Activated CD8-positive, alpha-beta T cell treated with anti-CD3 and anti-CD28 coated beads for 36 hours (primary cell): ENCODE measurements at regions not wholly inside any gene's neighbourhood (a gene's known extent, or its start where the extent isn't known, plus 50 kb on each side); places are given as distances from the start of the nearest gene placed in this dataset.

Experiments used
- ATAC-seq: fragments of 200-7000 bp; cut with Tn5 transposase; one replicate; pipeline ENCODE4 v1.10.0; 2021; ENCODE audit warnings: mild to moderate bottlenecking, moderate library complexity
- CTCF ChIA-PET: fragments of 350-600 bp; sonication (Branson Sonifier 250); formaldehyde crosslinking; loops from one replicate; lab custom pipeline; 2021; ENCODE audit warnings: antibody characterized with exemption; lab: Charles Lee
- POLR2A ChIA-PET: fragments of 350-600 bp; sonication (Branson Sonifier 250); formaldehyde crosslinking; loops from one replicate; lab custom pipeline; 2021; ENCODE audit warnings: antibody characterized with exemption; lab: Charles Lee
- DNase-seq: peaks from one replicate; pipeline ENCODE4 v3.0.0-alpha.2; 2020
- H3K27ac Mint-ChIP-seq: one replicate; pipeline ENCODE4 v1.8.0; 2021; ENCODE audit warnings: mild to moderate bottlenecking, mixed read lengths
- H3K27me3 Mint-ChIP-seq: one replicate; pipeline ENCODE4 v1.8.0; 2021; ENCODE audit warnings: mixed read lengths
- H3K36me3 Mint-ChIP-seq: one replicate; pipeline ENCODE4 v1.8.0; 2021; ENCODE audit warnings: low read depth, mixed read lengths
- H3K4me1 Mint-ChIP-seq: one replicate; pipeline ENCODE4 v1.8.0; 2021; ENCODE audit warnings: low read depth, mixed read lengths
- H3K4me3 Mint-ChIP-seq: one replicate; pipeline ENCODE4 v1.8.0; 2021; ENCODE audit warnings: mild to moderate bottlenecking, moderate library complexity, mixed read lengths
- H3K9me3 Mint-ChIP-seq: one replicate; pipeline ENCODE4 v1.8.0; 2021; ENCODE audit warnings: mixed read lengths
- intact Hi-C: fragments of 100-400 bp; cut with micrococcal nuclease; formaldehyde crosslinking; loops from one replicate; pipeline ENCODE4 v1.10.0; 2022
- TF ChIP-seq, protein P1 (sequence below): fragments of 200-600 bp; IDR thresholded peaks from one replicate; pipeline ENCODE4 v1.8.0; 2022; ENCODE audit warnings: antibody characterized with exemption, mild to moderate bottlenecking

DNA sequence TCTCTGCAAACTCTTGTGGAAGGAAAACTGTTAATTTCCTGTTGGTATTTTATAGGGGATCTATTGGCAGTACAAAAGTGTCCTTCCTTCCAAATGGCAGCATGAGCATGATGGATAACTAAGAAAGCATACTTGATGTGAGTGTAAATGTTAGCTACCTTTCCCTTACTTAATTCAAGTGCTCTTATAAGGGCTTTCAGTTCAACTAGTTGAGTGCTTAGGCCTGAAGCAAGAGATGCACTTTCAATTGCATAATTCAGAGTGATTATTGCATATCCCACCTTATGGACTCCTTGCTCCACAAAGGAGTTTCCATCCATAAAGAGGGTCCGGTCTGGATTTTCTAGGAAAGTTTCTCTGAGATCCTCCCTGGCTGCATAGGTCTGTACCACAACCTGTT, 56.3 kb upstream of the CYP2C8 start:
- ChIA-PET POLR2A (no interaction called here), CTCF (interaction anchor here (0.9 to 1.1 kb wide), 2 partner anchors 8 to 121 kb away, joined by 3 to 4 read pairs; no protein-coding TSS in a partner anchor)
- no peaks in the 10 kb centered on the region for H3K36me3 Mint-ChIP-seq
- no peaks in the 10 kb centered on the region for H3K4me1 Mint-ChIP-seq
- no peak overlapping the region for H3K27ac Mint-ChIP-seq
- no peak overlapping the region for H3K4me3 Mint-ChIP-seq
- H3K9me3 Mint-ChIP-seq: peaks cover 1% of the 10 kb centered on the region
- no peaks in the 10 kb centered on the region for H3K27me3 Mint-ChIP-seq
- no peak for DNase-seq
- no peak for ATAC-seq
- TF ChIP-seq, protein P1, sequence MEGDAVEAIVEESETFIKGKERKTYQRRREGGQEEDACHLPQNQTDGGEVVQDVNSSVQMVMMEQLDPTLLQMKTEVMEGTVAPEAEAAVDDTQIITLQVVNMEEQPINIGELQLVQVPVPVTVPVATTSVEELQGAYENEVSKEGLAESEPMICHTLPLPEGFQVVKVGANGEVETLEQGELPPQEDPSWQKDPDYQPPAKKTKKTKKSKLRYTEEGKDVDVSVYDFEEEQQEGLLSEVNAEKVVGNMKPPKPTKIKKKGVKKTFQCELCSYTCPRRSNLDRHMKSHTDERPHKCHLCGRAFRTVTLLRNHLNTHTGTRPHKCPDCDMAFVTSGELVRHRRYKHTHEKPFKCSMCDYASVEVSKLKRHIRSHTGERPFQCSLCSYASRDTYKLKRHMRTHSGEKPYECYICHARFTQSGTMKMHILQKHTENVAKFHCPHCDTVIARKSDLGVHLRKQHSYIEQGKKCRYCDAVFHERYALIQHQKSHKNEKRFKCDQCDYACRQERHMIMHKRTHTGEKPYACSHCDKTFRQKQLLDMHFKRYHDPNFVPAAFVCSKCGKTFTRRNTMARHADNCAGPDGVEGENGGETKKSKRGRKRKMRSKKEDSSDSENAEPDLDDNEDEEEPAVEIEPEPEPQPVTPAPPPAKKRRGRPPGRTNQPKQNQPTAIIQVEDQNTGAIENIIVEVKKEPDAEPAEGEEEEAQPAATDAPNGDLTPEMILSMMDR: no peak
- intact Hi-C loops: no loop called here

DNA sequence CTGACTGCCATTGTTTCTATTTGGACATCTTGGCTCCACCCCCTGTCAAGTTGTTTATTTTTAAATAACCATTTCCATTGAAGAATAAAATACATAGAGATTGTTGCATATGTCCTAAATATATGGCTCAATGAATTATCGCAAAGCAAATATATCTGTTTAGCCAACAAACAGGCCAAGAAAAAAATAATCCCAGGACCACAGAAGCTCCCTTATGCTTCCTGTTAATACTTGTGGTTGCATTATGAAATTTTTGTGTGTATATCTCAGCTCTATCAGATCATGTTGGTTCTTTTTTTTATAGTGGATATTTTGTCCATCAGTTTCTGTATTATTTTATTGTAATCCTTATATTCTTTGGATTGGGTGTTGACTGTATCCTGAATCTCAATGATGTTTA, 53.4 kb upstream of the CYP2C8 start:
- H3K36me3 Mint-ChIP-seq: no peaks in the 10 kb centered on the region
- DNase-seq: no peak
- intact Hi-C loops: no loop called here
- H3K4me3 Mint-ChIP-seq: no peak overlapping the region
- no peaks in the 10 kb centered on the region for H3K4me1 Mint-ChIP-seq
- peaks cover 7% of the 10 kb centered on the region for H3K9me3 Mint-ChIP-seq
- no peak for ATAC-seq
- POLR2A ChIA-PET: no interaction called here
- CTCF ChIA-PET: interaction anchor here (1.0 kb wide), 1 partner anchor 242 kb away, joined by 3 read pairs; no protein-coding TSS in a partner anchor
- H3K27me3 Mint-ChIP-seq: peaks cover 2% of the 10 kb centered on the region
- no peak overlapping the region for H3K27ac Mint-ChIP-seq
- TF ChIP-seq, protein P1: no peak

DNA sequence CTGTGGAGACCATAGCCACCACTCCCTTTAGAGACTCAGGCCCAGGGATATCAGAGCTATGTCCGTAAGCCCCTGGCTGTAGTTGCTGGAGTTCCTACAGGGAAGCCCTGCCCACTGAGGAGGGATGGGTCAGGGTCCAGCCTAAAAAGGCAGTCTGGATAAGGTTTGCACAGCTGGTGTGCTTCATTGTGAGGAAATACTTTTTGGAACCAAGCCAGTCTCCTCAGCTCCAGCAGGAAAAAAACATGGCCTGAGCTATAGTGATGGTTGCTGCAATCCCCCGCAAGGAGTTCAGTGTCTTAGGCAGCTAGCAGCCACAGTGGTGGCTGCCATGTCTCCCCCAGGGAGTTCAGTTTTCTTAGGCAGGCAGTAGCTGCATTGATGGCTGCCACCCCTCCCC, 52.6 kb upstream of the CYP2C8 start:
- Mint-ChIP-seq H3K9me3 (peaks cover 7% of the 10 kb centered on the region), H3K27ac (no peak overlapping the region), H3K4me3 (no peak overlapping the region), H3K4me1 (no peaks in the 10 kb centered on the region), H3K27me3 (peaks cover 2% of the 10 kb centered on the region), H3K36me3 (no peaks in the 10 kb centered on the region)
- CTCF ChIA-PET: interaction anchor here (1.0 kb wide), 1 partner anchor 243 kb away, joined by 3 read pairs; no protein-coding TSS in a partner anchor
- intact Hi-C loops: no loop called here
- POLR2A ChIA-PET: no interaction called here
- DNase-seq (no peak), ATAC-seq (no peak)
- TF ChIP-seq, protein P1: no peak
